T-cell (primary cell): ENCODE measurements at regions not wholly inside any gene's neighbourhood (a gene's known extent, or its start where the extent isn't known, plus 50 kb on each side); places are given as distances from the start of the nearest gene placed in this dataset.
"Not testable (repeated sequence)": the region's sequence is repeated elsewhere in the genome, so short reads cannot be mapped to it uniquely, and the experiment has no call there.

Source experiments
- ATAC-seq, 4 experiments: fragments of 200-7000 bp in 3 of 4; fragments of 150-1000 bp in 1 of 4; cut with Tn5 transposase; replicated peaks in 1 of 4; 1 replicate in 3 of 4; 2 replicates in 1 of 4; pipeline ENCODE4 v1.10.0; 2021; ENCODE audit warnings: moderate library complexity in 3 of 4, mild to moderate bottlenecking in 2 of 4, moderate number of reproducible peaks in 1 of 4
- CTCF ChIA-PET, 2 donors: fragments of 300-600 bp; sonication (Branson Sonifier 250); formaldehyde crosslinking; loops; one replicate each; lab custom pipeline; 2022; ENCODE audit warnings: antibody characterized with exemption in 2 of 2; lab: Charles Lee
- POLR2A ChIA-PET, 2 donors: fragments of 300-600 bp; sonication (Branson Sonifier 250); formaldehyde crosslinking; loops; one replicate each; lab custom pipeline; 2022; ENCODE audit warnings: antibody characterized with exemption in 2 of 2; lab: Charles Lee
- DNase-seq, 35 experiments: peaks; one replicate each; pipeline versions ENCODE4 v3.0.0 to v3.0.0-alpha.2; 2013 to 2023
- H3K27ac ChIP-seq: one replicate; pipeline ENCODE4 v1.5.1; 2013; ENCODE audit warnings: low read length
- H3K27me3 ChIP-seq, 2 experiments: replicated peaks in 1 of 2; 1 replicate in 1 of 2; 2 replicates in 1 of 2; pipeline versions ENCODE4 v1.6.1 to v1.7.0; 2013; ENCODE audit warnings: low read length in 1 of 2, mixed read lengths in 1 of 2; ENCODE audit not compliant: control insufficient read depth in 2 of 2, insufficient read depth in 2 of 2; ENCODE audit errors: extremely low read depth in 1 of 2
- H3K36me3 ChIP-seq, 2 donors: 1 replicate in 1 of 2; 2 replicates in 1 of 2; pipeline versions ENCODE4 v1.6.1 to v1.7.0; 2013; ENCODE audit warnings: low read length in 1 of 2; ENCODE audit not compliant: control insufficient read depth in 2 of 2, insufficient read depth in 1 of 2; ENCODE audit errors: extremely low read depth in 1 of 2
- H3K4me1 ChIP-seq, 2 experiments: 1 replicate in 1 of 2; 2 replicates in 1 of 2; pipeline versions ENCODE4 v1.6.1 to v1.7.0; 2013; ENCODE audit warnings: low read length in 2 of 2, mixed read lengths in 1 of 2; ENCODE audit not compliant: insufficient read depth in 2 of 2, control insufficient read depth in 1 of 2; ENCODE audit errors: extremely low read depth in 1 of 2
- H3K4me3 ChIP-seq, 2 donors: 1 replicate in 1 of 2; 2 replicates in 1 of 2; pipeline versions ENCODE4 v1.5.1 to v1.7.0; 2013; ENCODE audit warnings: mild to moderate bottlenecking in 2 of 2, low read length in 1 of 2, moderate library complexity in 1 of 2; ENCODE audit not compliant: control insufficient read depth in 1 of 2; ENCODE audit errors: extremely low read depth in 1 of 2
- H3K9me3 ChIP-seq: 2 replicates; pipeline ENCODE4 v1.7.0; 2013
- H3K27ac Mint-ChIP-seq, 2 donors: one replicate each; pipeline ENCODE4 v1.8.0; 2020 to 2021; ENCODE audit warnings: mild to moderate bottlenecking in 2 of 2, mixed read lengths in 2 of 2
- H3K27me3 Mint-ChIP-seq, 2 donors: one replicate each; pipeline ENCODE4 v1.8.0; 2021 to 2022; ENCODE audit warnings: mixed read lengths in 2 of 2
- H3K36me3 Mint-ChIP-seq: one replicate; pipeline ENCODE4 v1.8.0; 2021; ENCODE audit warnings: mixed read lengths
- H3K4me1 Mint-ChIP-seq, 3 donors: one replicate each; pipeline ENCODE4 v1.8.0; 2020 to 2022; ENCODE audit warnings: mixed read lengths in 3 of 3, mild to moderate bottlenecking in 1 of 3
- H3K4me3 Mint-ChIP-seq, 3 donors: one replicate each; pipeline ENCODE4 v1.8.0; 2020 to 2022; ENCODE audit warnings: mild to moderate bottlenecking in 3 of 3, mixed read lengths in 3 of 3, moderate library complexity in 3 of 3
- H3K9me3 Mint-ChIP-seq, 3 donors: one replicate each; pipeline ENCODE4 v1.8.0; 2020 to 2022; ENCODE audit warnings: mixed read lengths in 3 of 3
- WGBS: methylation state at CpG from one replicate; pipeline ENCODE4 v1.1.5; 2013; ENCODE audit warnings: missing lambda C conversion rate; ENCODE audit not compliant: insufficient coverage; 5-methylcytosine and 5-hydroxymethylcytosine counted together

DNA sequence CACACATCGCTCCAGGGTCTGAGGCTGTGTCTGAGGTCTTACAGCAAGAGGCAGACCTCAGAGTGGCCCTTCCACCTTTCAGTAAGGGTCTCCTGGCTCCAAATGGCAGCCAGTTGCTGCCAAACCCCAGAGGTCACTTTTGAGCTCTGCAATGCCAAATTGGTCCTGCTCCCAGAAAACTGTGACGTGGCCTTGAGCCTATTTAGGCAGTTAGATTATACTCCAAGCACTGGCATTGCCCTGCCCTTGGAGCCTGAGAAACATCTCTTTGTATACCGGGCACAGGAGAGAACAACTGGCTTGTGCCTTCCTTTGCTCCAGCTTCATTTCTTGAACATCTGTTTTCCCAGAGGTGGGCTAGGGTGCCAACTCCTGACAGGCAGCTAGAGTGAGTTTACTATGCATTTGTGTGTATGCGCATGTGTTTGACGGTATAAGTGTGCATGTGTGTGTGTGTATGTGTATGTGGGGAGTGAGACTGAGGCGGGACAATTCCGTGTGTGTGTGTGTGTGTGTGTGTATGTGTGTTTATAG, 134.5 kb downstream of the IER5 start:
- Histone ChIP-seq H3K4me3 (no peak overlapping the region), H3K27me3 (peaks cover 0 to 27% of the 10 kb centered on the region in 2 experiments), H3K9me3 (no peaks in the 10 kb centered on the region), H3K27ac (no peak overlapping the region), H3K4me1 (no peaks in the 10 kb centered on the region), H3K36me3 (no peaks in the 10 kb centered on the region)
- 85% methylated on average over 6 of the region's 7 CpGs for WGBS
- Mint-ChIP-seq H3K9me3 (peaks cover 4 to 13% (median 10%) of the 10 kb centered on the region in 3 donors), H3K36me3 (no peaks in the 10 kb centered on the region), H3K27me3 (peaks cover 7 to 8% of the 10 kb centered on the region in 2 donors), H3K27ac (no peak overlapping the region), H3K4me3 (no peak overlapping the region), H3K4me1 (no peaks in the 10 kb centered on the region)
- ATAC-seq (no peak), DNase-seq (no peak)
- ChIA-PET POLR2A (interaction anchor here in 1 of 2 donors (0.6 kb wide), 1 partner anchor 397 kb away, joined by 3 read pairs; no protein-coding TSS in a partner anchor), CTCF (no interaction called here)

DNA sequence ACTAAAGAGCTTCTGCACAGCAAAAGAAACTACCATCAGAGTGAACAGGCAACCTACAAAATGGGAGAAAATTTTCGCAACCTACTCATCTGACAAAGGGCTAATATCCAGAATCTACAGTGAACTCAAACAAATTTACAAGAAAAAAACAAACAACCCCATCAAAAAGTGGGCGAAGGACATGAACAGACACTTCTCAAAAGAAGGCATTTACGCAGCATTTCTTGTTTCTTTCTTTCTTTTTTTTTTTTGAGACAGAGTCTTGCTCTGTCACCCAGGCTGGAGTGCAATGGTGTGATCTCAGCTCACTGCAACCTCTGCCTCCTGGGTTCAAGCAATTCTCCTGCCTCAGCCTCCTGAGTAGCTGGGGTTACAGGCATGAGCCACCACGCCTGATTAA, 138.2 kb downstream of the IER5 start:
- WGBS = 100% methylated on average over 1 of the region's 4 CpGs
- CTCF ChIA-PET = interaction anchor here in 1 of 2 donors (0.9 kb wide), 1 partner anchor 40 kb away, joined by 4 read pairs; no protein-coding TSS in a partner anchor
- H3K4me1 ChIP-seq, H3K36me3 ChIP-seq, DNase-seq, H3K4me3 Mint-ChIP-seq, H3K27me3 Mint-ChIP-seq, ATAC-seq, H3K4me3 ChIP-seq, H3K36me3 Mint-ChIP-seq, POLR2A ChIA-PET, H3K9me3 ChIP-seq, H3K27ac ChIP-seq, H3K27ac Mint-ChIP-seq, H3K4me1 Mint-ChIP-seq: not testable (repeated sequence)
- peaks cover 0 to 11% of the 10 kb centered on the region in 2 experiments for H3K27me3 ChIP-seq
- H3K9me3 Mint-ChIP-seq = peaks cover 4 to 19% (median 10%) of the 10 kb centered on the region in 3 donors

DNA sequence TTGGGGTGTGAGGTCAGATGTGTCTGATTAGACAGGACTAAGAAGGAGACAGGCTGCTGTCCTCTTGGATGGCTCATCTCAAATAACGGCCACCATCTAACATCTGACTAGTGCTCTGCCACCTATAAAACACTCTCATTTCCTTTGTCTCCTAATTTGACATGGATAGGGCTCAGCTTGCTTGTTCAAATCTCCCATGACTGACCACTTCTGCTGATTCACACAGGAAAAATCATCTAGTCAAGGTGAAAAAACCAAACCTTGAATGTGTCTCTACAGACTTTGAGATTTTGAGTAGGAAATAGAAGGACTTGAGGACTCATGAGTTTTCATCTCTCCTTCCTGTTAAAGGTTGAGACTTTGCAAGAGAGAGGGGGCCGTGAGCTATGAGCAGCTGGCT, 150.6 kb downstream of the IER5 start:
- Mint-ChIP-seq H3K27ac (no peak overlapping the region), H3K9me3 (no peaks in the 10 kb centered on the region), H3K36me3 (no peaks in the 10 kb centered on the region), H3K4me3 (no peak overlapping the region), H3K27me3 (no peaks in the 10 kb centered on the region), H3K4me1 (no peaks in the 10 kb centered on the region)
- CTCF ChIA-PET = no interaction called here
- ATAC-seq = no peak
- Histone ChIP-seq H3K4me1 (no peaks in the 10 kb centered on the region), H3K9me3 (no peaks in the 10 kb centered on the region), H3K27ac (no peak overlapping the region), H3K4me3 (no peak overlapping the region), H3K36me3 (no peaks in the 10 kb centered on the region), H3K27me3 (peaks cover 0 to 7% of the 10 kb centered on the region in 2 experiments)
- POLR2A ChIA-PET = no interaction called here
- no peak for DNase-seq
- WGBS = no CpG with 5 or more reads among the region's 2 CpGs

DNA sequence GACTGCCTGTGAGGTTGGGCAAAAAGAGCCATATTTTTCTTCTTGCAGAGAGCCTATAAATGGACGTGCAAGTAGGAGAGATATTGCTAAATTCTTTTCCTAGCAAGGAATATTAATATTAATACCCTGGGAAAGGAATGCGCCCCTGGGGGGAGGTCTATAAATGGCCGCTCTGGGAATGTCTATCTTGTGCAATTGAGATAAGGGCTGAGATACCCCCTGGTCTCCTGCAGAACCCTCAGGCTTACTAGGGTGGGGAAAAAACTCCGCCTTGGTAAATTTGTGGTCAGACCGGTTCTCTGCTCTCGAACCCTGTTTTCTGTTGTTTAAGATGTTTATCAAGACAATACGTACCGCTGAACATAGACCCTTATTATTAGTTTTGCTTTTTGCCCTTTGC, 157.8 kb downstream of the IER5 start:
- no CpG with 5 or more reads among the region's 8 CpGs for WGBS

DNA sequence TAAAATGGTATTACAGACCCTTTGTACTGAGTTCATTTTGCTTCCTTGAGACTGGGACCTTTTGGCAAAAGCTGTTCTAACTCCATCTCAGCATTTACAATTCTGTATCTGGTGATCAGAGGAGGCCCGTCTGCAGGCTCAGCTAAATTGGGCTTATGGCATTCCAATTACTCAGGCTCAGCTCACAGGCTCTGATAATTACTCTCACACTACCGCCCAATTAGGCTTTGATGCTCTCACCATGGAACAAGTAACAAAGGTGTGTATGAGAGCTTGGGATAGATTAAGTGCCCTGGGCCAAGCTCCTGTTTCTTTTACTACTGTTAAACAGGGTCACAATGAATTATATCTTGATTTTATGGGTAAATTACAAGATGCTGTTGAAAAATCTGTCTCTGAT, 159.9 kb downstream of the IER5 start:
- H3K4me3 ChIP-seq, CTCF ChIA-PET, H3K27me3 Mint-ChIP-seq, H3K9me3 ChIP-seq, H3K4me1 ChIP-seq, ATAC-seq, POLR2A ChIA-PET, H3K4me1 Mint-ChIP-seq, H3K36me3 Mint-ChIP-seq, H3K27ac Mint-ChIP-seq, H3K27me3 ChIP-seq, H3K36me3 ChIP-seq, DNase-seq, H3K4me3 Mint-ChIP-seq, H3K27ac ChIP-seq: not testable (repeated sequence)
- peaks cover 13 to 19% (median 16%) of the 10 kb centered on the region in 3 donors for H3K9me3 Mint-ChIP-seq
- no CpG with 5 or more reads among the region's 2 CpGs for WGBS

More for the DNA sequence above, 157.8 kb downstream of the IER5 start:
- POLR2A ChIA-PET, H3K4me3 ChIP-seq, ATAC-seq, DNase-seq, H3K4me1 Mint-ChIP-seq, H3K4me3 Mint-ChIP-seq, H3K27me3 Mint-ChIP-seq, H3K27ac ChIP-seq, H3K27ac Mint-ChIP-seq, H3K36me3 Mint-ChIP-seq, H3K36me3 ChIP-seq, H3K4me1 ChIP-seq, H3K9me3 ChIP-seq, H3K27me3 ChIP-seq: not testable (repeated sequence)
- peaks cover 13 to 19% (median 16%) of the 10 kb centered on the region in 3 donors for H3K9me3 Mint-ChIP-seq
- CTCF ChIA-PET = interaction anchor here in 1 of 2 donors (1.2 kb wide), 1 partner anchor 58 kb away, joined by 3 read pairs; no protein-coding TSS in a partner anchor

DNA sequence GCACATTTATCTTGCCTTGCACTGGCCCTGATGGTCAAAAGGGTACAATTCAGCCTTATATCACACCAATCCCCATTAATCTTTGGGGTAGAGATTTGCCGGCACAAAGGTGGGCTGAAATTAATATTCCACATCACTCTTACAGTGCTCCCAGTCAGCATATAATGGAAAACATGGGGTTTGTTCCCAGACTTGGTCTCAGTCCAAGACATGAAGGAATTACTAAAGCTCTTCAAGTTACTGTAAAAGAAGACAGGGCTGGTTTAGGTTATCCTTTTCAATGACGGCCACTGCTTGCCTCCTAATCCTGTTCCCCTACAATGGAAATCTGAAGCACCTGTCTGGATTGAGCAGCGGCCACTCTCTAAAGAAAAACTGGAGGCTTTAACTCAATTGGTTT, 160.7 kb downstream of the IER5 start:
- H3K27ac ChIP-seq = no peak overlapping the region
- no CpG with 5 or more reads among the region's 3 CpGs for WGBS
- ChIA-PET CTCF (no interaction called here), POLR2A (no interaction called here)
- H3K27me3 Mint-ChIP-seq = peaks cover 3 to 7% of the 10 kb centered on the region in 2 donors
- H3K27me3 ChIP-seq = peaks cover 0 to 2% of the 10 kb centered on the region in 2 experiments
- no peak for ATAC-seq
- H3K9me3 Mint-ChIP-seq = peaks cover 13 to 25% (median 17%) of the 10 kb centered on the region in 3 donors
- H3K4me3 Mint-ChIP-seq = no peak overlapping the region
- H3K4me1 ChIP-seq = no peaks in the 10 kb centered on the region
- H3K9me3 ChIP-seq = no peaks in the 10 kb centered on the region
- no peak overlapping the region for H3K27ac Mint-ChIP-seq
- H3K36me3 Mint-ChIP-seq = no peaks in the 10 kb centered on the region
- no peaks in the 10 kb centered on the region for H3K4me1 Mint-ChIP-seq
- H3K4me3 ChIP-seq = no peak overlapping the region
- H3K36me3 ChIP-seq = no peaks in the 10 kb centered on the region
- no peak for DNase-seq
